ENCODE measurements at regions not wholly inside any gene's neighbourhood (a gene's known extent, or its start where the extent isn't known, plus 50 kb on each side); places are given as distances from the start of the nearest gene placed in this dataset.

DNA sequence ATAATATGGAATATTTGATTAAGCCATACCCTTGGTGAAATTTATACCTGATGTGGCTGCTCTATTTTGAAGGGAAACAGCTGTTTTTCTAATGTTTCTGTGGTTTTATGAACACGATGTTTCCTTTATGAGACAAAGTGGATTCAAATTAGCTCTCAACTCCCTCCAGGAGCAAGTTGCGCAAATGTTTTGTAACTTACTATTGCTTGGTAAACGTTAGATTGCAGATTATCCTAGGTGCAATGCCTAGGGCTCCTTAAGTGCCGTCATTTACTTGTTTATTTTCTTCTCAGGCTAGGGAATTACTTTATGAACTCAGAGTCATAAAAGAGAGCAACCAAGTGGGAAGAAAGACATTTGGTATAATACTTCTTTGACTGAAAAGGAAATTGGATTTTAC, 763.1 kb downstream of the TAF11L14 start:
- TF ChIP-seq CTCF (IDR thresholded peaks at IDR 0.05): no peak
- TF ChIP-seq EP300 (IDR thresholded peaks at IDR 0.05): no peak
- no peak for TF ChIP-seq POLR2A (IDR thresholded peaks at IDR 0.05)
